Thoracic aorta (tissue), 2 donors: ENCODE measurements at regions not wholly inside any gene's neighbourhood (a gene's known extent, or its start where the extent isn't known, plus 50 kb on each side); places are given as distances from the start of the nearest gene placed in this dataset.

Source experiments
- ATAC-seq: fragments of 150-250 bp; one replicate; pipeline ENCODE4 v1.8.0; 2017; ENCODE audit warnings: low read depth; ENCODE audit not compliant: insufficient number of reproducible peaks, low FRiP score
- DNase-seq: peaks from one replicate; pipeline ENCODE4 v3.0.0-alpha.2; 2020; ENCODE audit warnings: low spot score
- H3K27ac ChIP-seq, 2 donors: fragments of 200-600 bp; sonication (generic); 1 replicate in 1 of 2; 2 replicates in 1 of 2; pipeline ENCODE4 v1.5.1; 2016; ENCODE audit warnings: mild to moderate bottlenecking in 2 of 2, moderate library complexity in 2 of 2
- H3K27me3 ChIP-seq: fragments of 200-600 bp; sonication (generic); replicated peaks from 2 replicates; pipeline ENCODE4 v1.6.0; 2016; ENCODE audit warnings: mild to moderate bottlenecking; ENCODE audit not compliant: insufficient read depth
- H3K36me3 ChIP-seq: fragments of 200-600 bp; sonication (generic); one replicate; pipeline ENCODE4 v1.5.1; 2016
- H3K4me1 ChIP-seq, 2 donors: fragments of 200-600 bp; sonication (generic); 1 replicate in 1 of 2; 2 replicates in 1 of 2; pipeline versions ENCODE4 v1.5.1 to v1.6.0; 2016; ENCODE audit warnings: low read depth in 2 of 2, mild to moderate bottlenecking in 1 of 2; ENCODE audit not compliant: control insufficient read depth in 1 of 2
- H3K4me3 ChIP-seq: fragments of 200-600 bp; sonication (generic); 2 replicates; pipeline ENCODE4 v1.5.1; 2016; ENCODE audit warnings: mild to moderate bottlenecking
- H3K9me3 ChIP-seq: fragments of 200-600 bp; sonication (generic); 2 replicates; pipeline ENCODE4 v1.5.1; 2016
- TF ChIP-seq, protein P1 (sequence below): fragments of 200-600 bp; sonication (generic); IDR thresholded peaks from one replicate; pipeline ENCODE4 v1.5.1; 2019; ENCODE audit warnings: antibody characterized with exemption

GRCh38 chr6:147135211-147135681, 69.0 kb upstream of the STXBP5 start:
- Histone ChIP-seq H3K36me3 (no peaks in the 10 kb centered on the region), H3K27ac (no peak overlapping the region), H3K27me3 (no peaks in the 10 kb centered on the region), H3K9me3 (no peaks in the 10 kb centered on the region), H3K4me1 (no peaks in the 10 kb centered on the region), H3K4me3 (no peak overlapping the region)
- no peak for ATAC-seq
- no peak for DNase-seq
- TF ChIP-seq, protein P1, sequence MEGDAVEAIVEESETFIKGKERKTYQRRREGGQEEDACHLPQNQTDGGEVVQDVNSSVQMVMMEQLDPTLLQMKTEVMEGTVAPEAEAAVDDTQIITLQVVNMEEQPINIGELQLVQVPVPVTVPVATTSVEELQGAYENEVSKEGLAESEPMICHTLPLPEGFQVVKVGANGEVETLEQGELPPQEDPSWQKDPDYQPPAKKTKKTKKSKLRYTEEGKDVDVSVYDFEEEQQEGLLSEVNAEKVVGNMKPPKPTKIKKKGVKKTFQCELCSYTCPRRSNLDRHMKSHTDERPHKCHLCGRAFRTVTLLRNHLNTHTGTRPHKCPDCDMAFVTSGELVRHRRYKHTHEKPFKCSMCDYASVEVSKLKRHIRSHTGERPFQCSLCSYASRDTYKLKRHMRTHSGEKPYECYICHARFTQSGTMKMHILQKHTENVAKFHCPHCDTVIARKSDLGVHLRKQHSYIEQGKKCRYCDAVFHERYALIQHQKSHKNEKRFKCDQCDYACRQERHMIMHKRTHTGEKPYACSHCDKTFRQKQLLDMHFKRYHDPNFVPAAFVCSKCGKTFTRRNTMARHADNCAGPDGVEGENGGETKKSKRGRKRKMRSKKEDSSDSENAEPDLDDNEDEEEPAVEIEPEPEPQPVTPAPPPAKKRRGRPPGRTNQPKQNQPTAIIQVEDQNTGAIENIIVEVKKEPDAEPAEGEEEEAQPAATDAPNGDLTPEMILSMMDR, result no peak

GRCh38 chr6:147136057-147136456, 68.2 kb upstream of the STXBP5 start:
- Histone ChIP-seq H3K27ac (no peak overlapping the region), H3K9me3 (no peaks in the 10 kb centered on the region), H3K27me3 (no peaks in the 10 kb centered on the region), H3K36me3 (no peaks in the 10 kb centered on the region), H3K4me1 (no peaks in the 10 kb centered on the region), H3K4me3 (no peak overlapping the region)
- ATAC-seq (no peak), DNase-seq (no peak)
- TF ChIP-seq, protein P1, result no peak

GRCh38 chr6:147137986-147138385, 66.2 kb upstream of the STXBP5 start:
- TF ChIP-seq, protein P1, result no peak
- no peak for ATAC-seq
- H3K9me3 ChIP-seq, result no peaks in the 10 kb centered on the region
- H3K27me3 ChIP-seq, result no peaks in the 10 kb centered on the region
- H3K4me3 ChIP-seq, result no peak overlapping the region
- H3K27ac ChIP-seq, result no peak overlapping the region
- DNase-seq, result no peak
- H3K36me3 ChIP-seq, result no peaks in the 10 kb centered on the region
- no peaks in the 10 kb centered on the region for H3K4me1 ChIP-seq

DNA sequence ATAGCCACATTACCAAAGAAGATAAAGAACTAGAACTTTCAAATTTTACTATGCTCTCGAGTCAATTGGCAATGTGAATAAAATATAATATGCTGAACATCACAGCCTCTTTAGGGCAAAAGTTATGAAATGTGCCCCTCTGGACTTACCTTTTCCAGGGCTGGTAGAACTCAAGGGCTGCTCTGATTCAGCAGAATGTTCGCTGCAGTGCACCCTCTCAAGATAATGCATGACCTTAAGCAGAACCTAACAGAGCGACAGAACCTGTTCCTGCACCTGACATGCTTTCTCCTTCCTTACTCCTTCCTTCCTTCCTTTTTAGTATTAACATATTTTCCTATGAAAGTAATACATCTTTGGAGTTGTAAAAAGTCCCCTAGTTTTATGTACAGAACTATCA, 65.4 kb upstream of the STXBP5 start:
- no peaks in the 10 kb centered on the region for H3K27me3 ChIP-seq
- no peak for DNase-seq
- ATAC-seq, result no peak
- H3K4me3 ChIP-seq, result no peak overlapping the region
- no peaks in the 10 kb centered on the region for H3K4me1 ChIP-seq
- TF ChIP-seq, protein P1, result no peak
- no peak overlapping the region for H3K27ac ChIP-seq
- no peaks in the 10 kb centered on the region for H3K9me3 ChIP-seq
- H3K36me3 ChIP-seq, result no peaks in the 10 kb centered on the region

DNA sequence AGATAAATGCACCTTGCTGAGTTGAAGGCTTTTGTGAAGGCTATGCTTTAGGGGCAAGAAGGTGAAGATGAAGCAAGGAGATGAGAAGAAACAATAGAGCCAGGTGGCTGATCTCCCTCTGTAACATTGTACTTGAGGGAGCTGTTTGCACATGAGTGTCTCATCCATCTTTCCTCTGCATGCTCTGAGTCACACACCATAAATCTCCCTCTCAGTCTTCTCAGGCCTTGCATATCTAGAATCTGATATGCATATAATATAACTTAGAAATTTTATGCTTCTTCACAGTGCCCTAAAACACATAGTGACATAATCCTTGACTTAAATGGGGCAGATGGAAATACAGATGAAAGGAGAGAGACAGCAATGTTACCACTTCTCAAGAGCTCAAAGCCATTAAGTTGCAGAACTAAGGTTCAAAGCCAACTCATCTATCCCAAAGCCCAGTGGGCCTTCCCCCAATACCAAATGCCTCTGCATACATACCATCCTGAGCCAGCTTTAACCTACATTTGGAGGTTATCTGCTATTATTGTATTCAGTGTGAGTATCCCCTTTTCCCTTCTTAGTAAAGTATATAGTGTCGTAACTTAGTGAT, 62.4 kb upstream of the STXBP5 start:
- no peak for DNase-seq
- Histone ChIP-seq H3K27ac (no peak overlapping the region), H3K4me3 (no peak overlapping the region), H3K36me3 (no peaks in the 10 kb centered on the region), H3K4me1 (no peaks in the 10 kb centered on the region), H3K9me3 (no peaks in the 10 kb centered on the region), H3K27me3 (no peaks in the 10 kb centered on the region)
- no peak for ATAC-seq
- TF ChIP-seq, protein P1, result no peak
